ENCODE measurements at regions not wholly inside any gene's neighbourhood (a gene's known extent, or its start where the extent isn't known, plus 50 kb on each side); places are given as distances from the start of the nearest gene placed in this dataset.

DNA sequence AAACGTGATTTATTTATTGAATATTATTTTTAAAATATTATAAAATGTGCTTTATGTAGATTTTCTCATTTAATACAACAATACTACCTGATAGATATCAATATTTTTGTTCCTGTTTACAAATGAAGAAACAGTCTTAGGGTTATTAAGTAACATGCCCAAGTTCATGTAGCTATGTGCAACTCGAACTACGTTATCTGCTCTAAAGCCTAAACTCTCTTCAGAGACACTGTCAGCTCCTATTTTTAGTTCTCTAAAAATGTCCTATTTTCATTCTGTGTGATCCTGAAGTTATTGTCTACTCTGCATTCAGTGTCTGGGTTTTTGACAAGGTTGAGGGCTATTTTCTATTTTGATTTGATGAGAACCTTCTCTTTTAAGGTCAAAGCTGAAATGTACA, 550.1 kb upstream of the B3GALT2 start:
- Histone ChIP-seq H3K4me2 (no peak overlapping the region), H3K79me2 (no peaks in the 10 kb centered on the region), H3K4me1 (ENCODE audit: insufficient read depth) (no peaks in the 10 kb centered on the region), H3K9me2 (replicated peaks; ENCODE audit: insufficient read depth) (no peaks in the 10 kb centered on the region), H2AFZ (no peak overlapping the region), H3K36me3 (replicated peaks; ENCODE audit: insufficient read depth, low read depth) (no peaks in the 10 kb centered on the region), H3K27me3 (no peaks in the 10 kb centered on the region), H4K20me1 (ENCODE audit: insufficient read depth, poor library complexity, severe bottlenecking) (no peaks in the 10 kb centered on the region), H3K9me3 (ENCODE audit: low read depth) (no peaks in the 10 kb centered on the region), H3K4me3 (no peak overlapping the region), H3K27ac (no peak overlapping the region)
- no peak for DNase-seq (ENCODE audit: low spot score)
- TF ChIP-seq EZH2phosphoT487 (IDR thresholded peaks at IDR 0.05; ENCODE audit: low read depth, severe bottlenecking, unreplicated experiment), result no peak
- TF ChIP-seq, protein P1, sequence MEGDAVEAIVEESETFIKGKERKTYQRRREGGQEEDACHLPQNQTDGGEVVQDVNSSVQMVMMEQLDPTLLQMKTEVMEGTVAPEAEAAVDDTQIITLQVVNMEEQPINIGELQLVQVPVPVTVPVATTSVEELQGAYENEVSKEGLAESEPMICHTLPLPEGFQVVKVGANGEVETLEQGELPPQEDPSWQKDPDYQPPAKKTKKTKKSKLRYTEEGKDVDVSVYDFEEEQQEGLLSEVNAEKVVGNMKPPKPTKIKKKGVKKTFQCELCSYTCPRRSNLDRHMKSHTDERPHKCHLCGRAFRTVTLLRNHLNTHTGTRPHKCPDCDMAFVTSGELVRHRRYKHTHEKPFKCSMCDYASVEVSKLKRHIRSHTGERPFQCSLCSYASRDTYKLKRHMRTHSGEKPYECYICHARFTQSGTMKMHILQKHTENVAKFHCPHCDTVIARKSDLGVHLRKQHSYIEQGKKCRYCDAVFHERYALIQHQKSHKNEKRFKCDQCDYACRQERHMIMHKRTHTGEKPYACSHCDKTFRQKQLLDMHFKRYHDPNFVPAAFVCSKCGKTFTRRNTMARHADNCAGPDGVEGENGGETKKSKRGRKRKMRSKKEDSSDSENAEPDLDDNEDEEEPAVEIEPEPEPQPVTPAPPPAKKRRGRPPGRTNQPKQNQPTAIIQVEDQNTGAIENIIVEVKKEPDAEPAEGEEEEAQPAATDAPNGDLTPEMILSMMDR (IDR thresholded peaks at IDR 0.05; ENCODE audit: poor library complexity), result no peak
- TF ChIP-seq EZH2 (IDR thresholded peaks at IDR 0.05; ENCODE audit: borderline replicate concordance), result no peak
- whole genome bisulfite sequencing (ENCODE audit: low lambda C conversion rate, missing lambda C conversion rate), result 85% methylated on average over 3 of the region's 3 CpGs

DNA sequence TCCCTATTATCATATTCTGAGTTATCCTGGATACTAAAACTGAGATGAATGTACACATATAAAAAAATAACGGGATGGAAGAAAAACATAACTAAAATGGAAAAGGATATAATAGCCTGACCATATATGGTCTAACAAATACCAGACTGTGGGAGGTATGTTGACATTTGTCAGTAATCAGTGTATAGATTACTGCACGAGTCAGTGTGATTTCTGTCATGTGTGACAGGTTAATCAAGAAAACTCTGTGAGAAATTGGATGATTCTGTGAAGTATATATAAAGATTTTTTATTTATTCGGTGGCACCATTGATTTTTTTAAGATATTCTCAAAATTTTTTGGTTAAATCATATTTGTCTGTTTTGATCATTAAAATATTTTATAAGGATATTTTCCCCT, 547.3 kb upstream of the B3GALT2 start:
- WGBS (ENCODE audit: low lambda C conversion rate, missing lambda C conversion rate), result 77% methylated on average over 3 of the region's 3 CpGs
- DNase-seq (ENCODE audit: low spot score), result no peak
- no peak for TF ChIP-seq EZH2 (IDR thresholded peaks at IDR 0.05; ENCODE audit: borderline replicate concordance)
- TF ChIP-seq, protein P1 (IDR thresholded peaks at IDR 0.05; ENCODE audit: poor library complexity), result no peak
- no peak for TF ChIP-seq EZH2phosphoT487 (IDR thresholded peaks at IDR 0.05; ENCODE audit: low read depth, severe bottlenecking, unreplicated experiment)
- peaks cover 3% of the 10 kb centered on the region for H3K4me1 ChIP-seq (ENCODE audit: insufficient read depth)
- no peak overlapping the region for H3K4me3 ChIP-seq
- no peaks in the 10 kb centered on the region for H3K27me3 ChIP-seq
- H3K36me3 ChIP-seq (replicated peaks; ENCODE audit: insufficient read depth, low read depth), result no peaks in the 10 kb centered on the region
- H4K20me1 ChIP-seq (ENCODE audit: insufficient read depth, poor library complexity, severe bottlenecking), result no peaks in the 10 kb centered on the region
- no peak overlapping the region for H3K27ac ChIP-seq
- no peak overlapping the region for H3K4me2 ChIP-seq
- no peaks in the 10 kb centered on the region for H3K9me2 ChIP-seq (replicated peaks; ENCODE audit: insufficient read depth)
- H3K79me2 ChIP-seq, result no peaks in the 10 kb centered on the region
- no peak overlapping the region for H2AFZ ChIP-seq
- no peaks in the 10 kb centered on the region for H3K9me3 ChIP-seq (ENCODE audit: low read depth)

DNA sequence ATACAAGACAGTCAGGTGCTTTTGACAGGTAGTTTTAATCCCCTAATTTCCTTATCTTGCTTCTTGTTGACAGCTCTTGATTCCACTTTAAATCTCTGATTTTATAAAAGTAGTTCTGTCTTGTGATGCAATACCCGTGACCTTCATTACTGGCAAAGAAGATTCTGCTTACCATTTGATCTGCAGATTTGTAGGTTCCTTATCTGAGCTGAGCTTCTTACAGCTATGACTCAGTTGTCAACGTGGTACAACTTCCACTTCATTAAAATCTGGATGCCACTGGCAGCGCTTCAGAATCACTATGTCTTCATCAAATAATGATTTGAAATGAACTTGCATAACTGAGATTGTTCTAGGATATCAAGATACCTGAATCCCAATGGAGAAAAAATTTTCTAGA, 543.6 kb upstream of the B3GALT2 start:
- H3K9me3 ChIP-seq (ENCODE audit: low read depth), result no peaks in the 10 kb centered on the region
- H3K4me2 ChIP-seq, result no peak overlapping the region
- H2AFZ ChIP-seq, result no peak overlapping the region
- peaks cover 3% of the 10 kb centered on the region for H3K4me1 ChIP-seq (ENCODE audit: insufficient read depth)
- H3K27me3 ChIP-seq, result no peaks in the 10 kb centered on the region
- H3K79me2 ChIP-seq, result no peaks in the 10 kb centered on the region
- TF ChIP-seq EZH2 (IDR thresholded peaks at IDR 0.05; ENCODE audit: borderline replicate concordance) (no peak), EZH2phosphoT487 (IDR thresholded peaks at IDR 0.05; ENCODE audit: low read depth, severe bottlenecking, unreplicated experiment) (no peak)
- TF ChIP-seq, protein P1 (IDR thresholded peaks at IDR 0.05; ENCODE audit: poor library complexity), result no peak
- no peaks in the 10 kb centered on the region for H3K9me2 ChIP-seq (replicated peaks; ENCODE audit: insufficient read depth)
- 50% methylated on average over 3 of the region's 3 CpGs for WGBS (ENCODE audit: low lambda C conversion rate, missing lambda C conversion rate)
- no peaks in the 10 kb centered on the region for H3K36me3 ChIP-seq (replicated peaks; ENCODE audit: insufficient read depth, low read depth)
- peak; percentile 24 for DNase-seq (ENCODE audit: low spot score)
- H4K20me1 ChIP-seq (ENCODE audit: insufficient read depth, poor library complexity, severe bottlenecking), result no peaks in the 10 kb centered on the region
- H3K27ac ChIP-seq, result no peak overlapping the region
- H3K4me3 ChIP-seq, result no peak overlapping the region

DNA sequence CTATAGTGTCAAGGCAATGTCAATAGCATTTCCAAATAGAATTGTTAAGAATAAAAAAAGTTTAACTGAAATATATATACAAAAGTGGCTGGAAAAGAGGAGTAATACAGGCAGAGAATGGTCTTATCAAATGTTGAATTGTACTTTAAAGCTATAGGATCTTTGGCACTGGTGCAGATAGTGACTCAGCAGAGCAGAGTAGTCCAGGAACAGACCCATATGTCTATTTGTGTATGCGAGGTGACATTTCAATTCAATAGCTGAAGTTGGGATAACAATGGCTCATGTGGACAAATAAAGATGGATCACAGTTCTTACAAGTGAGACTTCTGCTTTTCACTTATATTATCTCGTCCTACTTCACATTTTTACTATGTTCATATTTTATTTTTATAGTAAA, 543.0 kb upstream of the B3GALT2 start:
- WGBS (ENCODE audit: low lambda C conversion rate, missing lambda C conversion rate), result 74% methylated on average over 2 of the region's 2 CpGs
- Histone ChIP-seq H3K4me1 (ENCODE audit: insufficient read depth) (peaks cover 3% of the 10 kb centered on the region), H3K4me3 (no peak overlapping the region), H2AFZ (no peak overlapping the region), H3K27ac (no peak overlapping the region), H3K79me2 (no peaks in the 10 kb centered on the region), H3K4me2 (no peak overlapping the region), H3K9me2 (replicated peaks; ENCODE audit: insufficient read depth) (no peaks in the 10 kb centered on the region), H3K36me3 (replicated peaks; ENCODE audit: insufficient read depth, low read depth) (no peaks in the 10 kb centered on the region), H4K20me1 (ENCODE audit: insufficient read depth, poor library complexity, severe bottlenecking) (no peaks in the 10 kb centered on the region), H3K9me3 (ENCODE audit: low read depth) (no peaks in the 10 kb centered on the region), H3K27me3 (no peaks in the 10 kb centered on the region)
- no peak for DNase-seq (ENCODE audit: low spot score)
- TF ChIP-seq, protein P1 (IDR thresholded peaks at IDR 0.05; ENCODE audit: poor library complexity), result no peak
- no peak for TF ChIP-seq EZH2phosphoT487 (IDR thresholded peaks at IDR 0.05; ENCODE audit: low read depth, severe bottlenecking, unreplicated experiment)
